ENCODE measurements at regions not wholly inside any gene's neighbourhood (a gene's known extent, or its start where the extent isn't known, plus 50 kb on each side); places are given as distances from the start of the nearest gene placed in this dataset.

DNA sequence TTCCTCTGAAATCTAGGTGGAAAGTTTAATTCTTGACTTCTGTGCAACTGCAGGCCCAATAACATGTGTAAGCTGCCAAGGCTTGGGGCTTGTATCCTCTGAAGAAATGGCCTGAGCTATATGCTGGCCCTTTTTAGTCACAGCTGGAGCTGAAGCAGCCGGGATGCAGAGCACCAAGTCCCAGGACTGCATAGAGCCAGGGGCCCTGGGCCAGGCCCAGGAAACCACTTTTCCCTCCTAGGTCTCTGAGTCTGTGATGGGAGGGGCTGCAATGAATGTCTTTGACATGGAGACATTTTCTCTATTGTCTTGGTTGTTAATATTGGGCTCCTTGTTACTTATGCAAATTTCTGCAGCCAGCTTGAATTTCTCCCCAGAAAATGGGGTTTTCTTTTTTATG is 588.5 kb downstream of the CENPC start:
- no peak for TF ChIP-seq POLR2A (IDR thresholded peaks at IDR 0.05)
- TF ChIP-seq, protein P1, sequence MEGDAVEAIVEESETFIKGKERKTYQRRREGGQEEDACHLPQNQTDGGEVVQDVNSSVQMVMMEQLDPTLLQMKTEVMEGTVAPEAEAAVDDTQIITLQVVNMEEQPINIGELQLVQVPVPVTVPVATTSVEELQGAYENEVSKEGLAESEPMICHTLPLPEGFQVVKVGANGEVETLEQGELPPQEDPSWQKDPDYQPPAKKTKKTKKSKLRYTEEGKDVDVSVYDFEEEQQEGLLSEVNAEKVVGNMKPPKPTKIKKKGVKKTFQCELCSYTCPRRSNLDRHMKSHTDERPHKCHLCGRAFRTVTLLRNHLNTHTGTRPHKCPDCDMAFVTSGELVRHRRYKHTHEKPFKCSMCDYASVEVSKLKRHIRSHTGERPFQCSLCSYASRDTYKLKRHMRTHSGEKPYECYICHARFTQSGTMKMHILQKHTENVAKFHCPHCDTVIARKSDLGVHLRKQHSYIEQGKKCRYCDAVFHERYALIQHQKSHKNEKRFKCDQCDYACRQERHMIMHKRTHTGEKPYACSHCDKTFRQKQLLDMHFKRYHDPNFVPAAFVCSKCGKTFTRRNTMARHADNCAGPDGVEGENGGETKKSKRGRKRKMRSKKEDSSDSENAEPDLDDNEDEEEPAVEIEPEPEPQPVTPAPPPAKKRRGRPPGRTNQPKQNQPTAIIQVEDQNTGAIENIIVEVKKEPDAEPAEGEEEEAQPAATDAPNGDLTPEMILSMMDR (IDR thresholded peaks at IDR 0.05 in 8 of 11, conservative IDR thresholded peaks at IDR 0.05 in 3 of 11) = no peak
